Upper lobe of left lung (tissue), 6 donors: ENCODE measurements at regions not wholly inside any gene's neighbourhood (a gene's known extent, or its start where the extent isn't known, plus 50 kb on each side); places are given as distances from the start of the nearest gene placed in this dataset.

Experiments used
- ATAC-seq, 2 donors: fragments of 200-7000 bp; cut with Tn5 transposase; one replicate each; pipeline ENCODE4 v1.9.1; 2022; ENCODE audit warnings: mild to moderate bottlenecking in 2 of 2, moderate library complexity in 2 of 2; ENCODE audit not compliant: low FRiP score in 2 of 2
- DNase-seq, 2 donors: peaks; one replicate each; pipeline ENCODE4 v3.0.0-alpha.2; 2019 to 2020
- H3K27ac ChIP-seq, 4 donors: fragments of 200-600 bp; sonication (generic); one replicate each; pipeline ENCODE4 v1.5.1; 2016 to 2019
- H3K27me3 ChIP-seq, 4 donors: fragments of 200-600 bp; sonication (generic); one replicate each; pipeline ENCODE4 v1.5.1; 2017 to 2019
- H3K36me3 ChIP-seq, 4 donors: fragments of 200-600 bp; sonication (generic); one replicate each; pipeline ENCODE4 v1.5.1; 2016 to 2019
- H3K4me1 ChIP-seq, 4 donors: fragments of 200-600 bp; sonication (generic); one replicate each; pipeline ENCODE4 v1.5.1; 2018 to 2019
- H3K4me3 ChIP-seq, 4 donors: fragments of 200-600 bp; sonication (generic); one replicate each; pipeline ENCODE4 v1.5.1; 2017 to 2019; ENCODE audit warnings: mild to moderate bottlenecking in 2 of 4, moderate library complexity in 1 of 4
- H3K9me3 ChIP-seq, 4 donors: fragments of 200-600 bp; sonication (generic); one replicate each; pipeline ENCODE4 v1.5.1; 2018 to 2019
- EP300 ChIP-seq, 4 donors: sonication (generic); formaldehyde crosslinking; IDR thresholded peaks; one replicate each; pipeline ENCODE4 v1.5.1; 2017; ENCODE audit warnings: antibody characterized with exemption in 4 of 4, control low read depth in 2 of 4
- POLR2A ChIP-seq, 4 donors: fragments of 450-650 bp; IDR thresholded peaks; one replicate each; pipeline ENCODE4 v1.5.1; 2016 to 2017; ENCODE audit warnings: antibody characterized with exemption in 4 of 4, mild to moderate bottlenecking in 2 of 4
- POLR2AphosphoS5 ChIP-seq, 2 donors: sonication (generic); formaldehyde crosslinking; IDR thresholded peaks; one replicate each; pipeline ENCODE4 v1.5.1; 2017; ENCODE audit warnings: antibody characterized with exemption in 2 of 2
- WGBS, 2 donors: methylation state at CpG; one replicate each; pipeline ENCODE4 v1.1.5; 2017 to 2018; 5-methylcytosine and 5-hydroxymethylcytosine counted together
- TF ChIP-seq, protein P1 (sequence below), 6 experiments: fragments of 450-650 bp in 4 of 6; fragments of 200-600 bp in 2 of 6; sonication (generic) in 2 of 6; IDR thresholded peaks; one replicate each; pipeline ENCODE4 v1.5.1; 2016 to 2019; ENCODE audit warnings: antibody characterized with exemption in 6 of 6
- donor health status: DM: no; HTN: no; CAD: no; lungs with moderate emphysema.
- donor health status: DM: no; HTN: yes; CAD: no; lungs with severe emphysema.

DNA sequence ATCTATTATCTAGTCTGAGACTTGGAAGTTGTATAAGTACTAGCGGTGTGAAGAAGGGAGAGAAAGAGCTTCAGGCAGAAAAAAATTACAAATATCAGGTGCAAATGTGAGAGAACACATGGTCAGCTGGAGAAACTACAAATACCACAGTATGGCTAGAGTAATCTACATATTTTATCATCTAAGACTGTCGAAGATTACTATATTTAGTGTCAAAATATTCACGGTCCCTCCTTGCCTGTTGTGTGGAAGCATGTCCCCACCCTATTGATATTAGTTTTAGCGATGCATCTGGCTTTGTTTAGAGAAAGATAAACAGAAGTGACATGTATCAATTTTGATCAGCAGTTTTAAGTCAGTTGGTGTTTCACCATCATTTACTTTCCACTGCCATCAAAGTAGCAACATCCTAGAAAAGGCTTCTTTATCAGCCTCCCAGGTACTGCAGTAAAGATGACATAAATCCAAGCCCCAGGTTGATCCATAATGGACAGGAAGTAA is 90.5 kb upstream of the ITGA4 start:
- TF ChIP-seq, protein P1, sequence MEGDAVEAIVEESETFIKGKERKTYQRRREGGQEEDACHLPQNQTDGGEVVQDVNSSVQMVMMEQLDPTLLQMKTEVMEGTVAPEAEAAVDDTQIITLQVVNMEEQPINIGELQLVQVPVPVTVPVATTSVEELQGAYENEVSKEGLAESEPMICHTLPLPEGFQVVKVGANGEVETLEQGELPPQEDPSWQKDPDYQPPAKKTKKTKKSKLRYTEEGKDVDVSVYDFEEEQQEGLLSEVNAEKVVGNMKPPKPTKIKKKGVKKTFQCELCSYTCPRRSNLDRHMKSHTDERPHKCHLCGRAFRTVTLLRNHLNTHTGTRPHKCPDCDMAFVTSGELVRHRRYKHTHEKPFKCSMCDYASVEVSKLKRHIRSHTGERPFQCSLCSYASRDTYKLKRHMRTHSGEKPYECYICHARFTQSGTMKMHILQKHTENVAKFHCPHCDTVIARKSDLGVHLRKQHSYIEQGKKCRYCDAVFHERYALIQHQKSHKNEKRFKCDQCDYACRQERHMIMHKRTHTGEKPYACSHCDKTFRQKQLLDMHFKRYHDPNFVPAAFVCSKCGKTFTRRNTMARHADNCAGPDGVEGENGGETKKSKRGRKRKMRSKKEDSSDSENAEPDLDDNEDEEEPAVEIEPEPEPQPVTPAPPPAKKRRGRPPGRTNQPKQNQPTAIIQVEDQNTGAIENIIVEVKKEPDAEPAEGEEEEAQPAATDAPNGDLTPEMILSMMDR (IDR thresholded peaks at IDR 0.05), result no peak
- TF ChIP-seq EP300 (IDR thresholded peaks at IDR 0.05), result no peak
- ATAC-seq (no peak), DNase-seq (no peak)
- Histone ChIP-seq H3K27me3 (no peaks in the 10 kb centered on the region), H3K27ac (no peak overlapping the region), H3K36me3 (no peaks in the 10 kb centered on the region), H3K4me1 (peaks cover 0 to 3% (median 0%) of the 10 kb centered on the region in 4 donors), H3K9me3 (no peaks in the 10 kb centered on the region), H3K4me3 (no peak overlapping the region)
- WGBS, 2 donors, result 69 to 74% methylated on average over 4 of the region's 4 CpGs

DNA sequence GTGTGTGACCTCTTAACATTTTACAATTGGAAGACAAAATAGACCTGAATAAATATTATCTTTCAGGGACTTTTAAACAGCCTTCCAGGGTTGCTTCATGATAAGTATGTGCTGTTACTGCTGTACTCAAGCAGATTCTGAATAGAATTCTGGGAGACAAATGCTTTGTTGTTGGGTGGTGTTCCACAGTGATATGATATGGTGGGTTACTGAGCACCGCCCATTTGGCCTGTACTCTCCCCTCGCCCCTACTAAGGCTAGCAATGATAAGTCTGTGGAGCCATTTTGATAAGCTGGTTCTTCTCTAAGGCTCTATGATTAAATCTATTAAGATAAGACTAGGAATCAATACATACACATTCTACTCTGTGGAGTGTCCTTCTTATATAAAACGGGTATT is 89.8 kb upstream of the ITGA4 start:
- Histone ChIP-seq H3K4me1 (peaks cover 0 to 5% (median 1%) of the 10 kb centered on the region in 4 donors), H3K4me3 (no peak overlapping the region), H3K36me3 (no peaks in the 10 kb centered on the region), H3K27me3 (no peaks in the 10 kb centered on the region), H3K27ac (no peak overlapping the region), H3K9me3 (no peaks in the 10 kb centered on the region)
- ATAC-seq, result no peak
- WGBS, 2 donors, result 85 to 86% methylated on average over 3 of the region's 3 CpGs
- DNase-seq, result no peak
- no peak for TF ChIP-seq EP300 (IDR thresholded peaks at IDR 0.05)
- no peak for TF ChIP-seq POLR2AphosphoS5 (IDR thresholded peaks at IDR 0.05)
- TF ChIP-seq, protein P1 (IDR thresholded peaks at IDR 0.05), result no peak
- TF ChIP-seq POLR2A (IDR thresholded peaks at IDR 0.05), result no peak

DNA sequence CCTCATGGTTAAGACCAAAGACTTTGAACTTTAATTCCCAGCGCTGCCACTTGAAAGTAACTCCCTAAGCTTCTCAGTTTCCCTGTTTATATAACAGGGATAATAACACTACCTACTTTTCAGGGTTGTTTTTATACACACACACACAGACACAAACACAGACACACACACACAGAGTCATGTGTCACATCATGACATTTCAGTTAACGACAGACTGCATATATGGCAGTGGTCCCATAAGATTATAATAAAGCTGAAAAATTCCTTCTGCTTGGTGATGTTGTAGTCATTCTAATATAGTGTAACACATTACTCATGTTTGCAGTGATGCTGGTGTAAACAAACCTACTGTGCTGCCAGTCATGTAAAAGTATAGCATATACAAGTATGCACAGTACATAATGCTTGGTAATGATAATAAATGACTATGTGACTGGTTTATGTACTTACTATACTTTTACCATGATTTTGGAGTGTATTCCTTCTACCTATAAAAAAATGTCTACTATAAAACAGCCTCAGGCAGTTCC is 89.2 kb upstream of the ITGA4 start:
- Histone ChIP-seq H3K9me3 (no peaks in the 10 kb centered on the region), H3K27me3 (no peaks in the 10 kb centered on the region), H3K4me1 (peaks cover 0 to 8% (median 1%) of the 10 kb centered on the region in 4 donors), H3K27ac (no peak overlapping the region), H3K36me3 (no peaks in the 10 kb centered on the region), H3K4me3 (no peak overlapping the region)
- WGBS, 2 donors, result 82 to 87% methylated on average over 2 of the region's 2 CpGs
- TF ChIP-seq EP300 (IDR thresholded peaks at IDR 0.05) (no peak), POLR2A (IDR thresholded peaks at IDR 0.05) (no peak), POLR2AphosphoS5 (IDR thresholded peaks at IDR 0.05) (no peak)
- TF ChIP-seq, protein P1 (IDR thresholded peaks at IDR 0.05), result no peak
- ATAC-seq, result no peak
- DNase-seq, result no peak

DNA sequence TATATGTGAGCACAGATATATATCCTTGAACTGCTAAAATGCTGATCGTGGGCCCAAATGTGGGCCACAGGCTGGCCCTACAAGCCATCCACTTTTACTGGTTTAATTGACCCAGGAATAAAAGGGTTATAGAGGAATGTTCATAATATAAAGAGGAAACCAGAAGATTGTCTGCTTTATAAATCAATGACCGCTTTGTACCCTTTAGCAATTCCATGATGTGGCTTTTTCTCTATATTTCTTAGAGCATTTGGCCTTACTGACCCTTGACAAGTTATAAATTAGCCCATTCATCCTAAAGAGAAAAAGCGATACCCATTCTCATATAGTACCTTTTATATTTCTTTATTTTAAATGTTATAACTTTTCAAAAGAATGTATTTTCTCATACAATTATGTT is 87.1 kb upstream of the ITGA4 start:
- no peaks in the 10 kb centered on the region for H3K36me3 ChIP-seq
- ATAC-seq (no peak), DNase-seq (no peak)
- TF ChIP-seq, protein P1 (IDR thresholded peaks at IDR 0.05), result no peak
- no peak for TF ChIP-seq POLR2AphosphoS5 (IDR thresholded peaks at IDR 0.05)
- WGBS, 2 donors, result 76 to 94% methylated on average over 3 of the region's 3 CpGs
- H3K9me3 ChIP-seq, result no peaks in the 10 kb centered on the region
- peaks cover 0 to 8% (median 3%) of the 10 kb centered on the region in 4 donors for H3K4me1 ChIP-seq
- H3K27me3 ChIP-seq, result no peaks in the 10 kb centered on the region
- no peak overlapping the region for H3K4me3 ChIP-seq
- H3K27ac ChIP-seq, result no peak overlapping the region

DNA sequence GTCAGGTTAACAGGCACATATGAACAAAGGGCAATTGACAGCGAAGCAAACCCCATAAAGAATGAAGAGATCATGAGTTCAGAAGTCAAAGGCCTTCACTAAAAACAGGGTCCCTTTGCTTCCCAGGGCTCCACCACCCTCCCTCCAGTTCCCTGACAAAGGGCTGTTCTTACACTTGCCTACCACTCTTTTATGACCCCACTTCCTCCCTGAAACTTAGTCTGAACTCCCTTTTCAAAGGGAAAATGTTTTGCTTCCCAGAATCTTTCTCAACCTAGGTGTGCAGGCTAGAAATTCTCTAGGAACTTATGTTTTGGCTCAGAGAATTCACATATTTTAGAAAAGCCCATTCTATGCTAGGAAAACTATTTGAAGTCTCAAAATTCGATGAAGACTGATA is 86.0 kb upstream of the ITGA4 start:
- no peak overlapping the region for H3K4me3 ChIP-seq
- H3K27me3 ChIP-seq, result no peaks in the 10 kb centered on the region
- H3K9me3 ChIP-seq, result no peaks in the 10 kb centered on the region
- ATAC-seq (no peak), DNase-seq (no peak)
- TF ChIP-seq POLR2A (IDR thresholded peaks at IDR 0.05) (no peak), POLR2AphosphoS5 (IDR thresholded peaks at IDR 0.05) (no peak), EP300 (IDR thresholded peaks at IDR 0.05) (no peak)
- TF ChIP-seq, protein P1 (IDR thresholded peaks at IDR 0.05), result no peak
- 90 to 94% methylated on average over 2 of the region's 2 CpGs for WGBS, 2 donors
- no peak overlapping the region for H3K27ac ChIP-seq
- no peaks in the 10 kb centered on the region for H3K36me3 ChIP-seq
- H3K4me1 ChIP-seq, result peaks cover 0 to 8% (median 3%) of the 10 kb centered on the region in 4 donors
